HG03108 (cell line): ENCODE measurements at regions not wholly inside any gene's neighbourhood (a gene's known extent, or its start where the extent isn't known, plus 50 kb on each side); places are given as distances from the start of the nearest gene placed in this dataset.
"Not testable (repeated sequence)": the region's sequence is repeated elsewhere in the genome, so short reads cannot be mapped to it uniquely, and the experiment has no call there.

ENCODE experiments used
- ATAC-seq: cut with Tn5 transposase; IDR thresholded peaks from one replicate; pipeline ENCODE4 v1.9.1; 2021; ENCODE audit warnings: moderate library complexity; ENCODE audit not compliant: unreplicated experiment

DNA sequence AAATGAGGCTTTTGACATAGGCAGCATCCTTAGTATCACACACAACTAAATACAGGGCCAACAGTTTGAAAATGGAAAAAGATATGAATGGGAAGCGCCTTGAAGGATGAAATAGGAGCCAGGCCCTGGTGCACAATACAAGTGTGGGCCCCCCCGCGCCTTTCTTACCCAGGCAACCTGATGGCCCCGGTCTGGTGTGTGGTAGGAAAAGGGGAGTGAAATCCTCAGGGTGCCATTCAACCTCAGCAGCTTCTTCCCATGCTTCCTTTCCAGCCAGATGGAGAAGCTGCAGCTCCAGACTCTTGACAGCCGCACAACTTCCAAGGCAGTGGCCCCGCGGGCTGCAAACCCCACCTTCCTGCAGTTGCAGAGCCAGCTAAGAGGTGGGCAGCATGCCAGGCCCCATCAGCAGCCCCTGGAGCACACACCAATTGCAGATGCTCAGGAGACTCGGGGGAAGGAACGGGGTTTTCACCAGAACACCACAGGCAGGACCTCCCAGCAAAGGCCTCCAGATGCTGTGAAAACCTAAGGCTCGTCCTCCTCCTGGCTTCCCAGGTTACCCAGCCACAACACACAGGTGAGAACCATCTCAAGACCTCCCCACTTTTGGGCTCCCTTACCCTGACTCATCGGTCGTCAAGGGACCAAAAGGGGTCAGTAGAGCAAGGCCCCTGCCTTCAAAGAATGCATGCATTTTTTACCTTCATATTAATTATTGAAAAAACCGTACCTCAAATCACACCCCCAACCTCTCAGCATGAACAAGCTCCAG is 101.6 kb downstream of the CPN2 start:
- ATAC-seq, result no peak

DNA sequence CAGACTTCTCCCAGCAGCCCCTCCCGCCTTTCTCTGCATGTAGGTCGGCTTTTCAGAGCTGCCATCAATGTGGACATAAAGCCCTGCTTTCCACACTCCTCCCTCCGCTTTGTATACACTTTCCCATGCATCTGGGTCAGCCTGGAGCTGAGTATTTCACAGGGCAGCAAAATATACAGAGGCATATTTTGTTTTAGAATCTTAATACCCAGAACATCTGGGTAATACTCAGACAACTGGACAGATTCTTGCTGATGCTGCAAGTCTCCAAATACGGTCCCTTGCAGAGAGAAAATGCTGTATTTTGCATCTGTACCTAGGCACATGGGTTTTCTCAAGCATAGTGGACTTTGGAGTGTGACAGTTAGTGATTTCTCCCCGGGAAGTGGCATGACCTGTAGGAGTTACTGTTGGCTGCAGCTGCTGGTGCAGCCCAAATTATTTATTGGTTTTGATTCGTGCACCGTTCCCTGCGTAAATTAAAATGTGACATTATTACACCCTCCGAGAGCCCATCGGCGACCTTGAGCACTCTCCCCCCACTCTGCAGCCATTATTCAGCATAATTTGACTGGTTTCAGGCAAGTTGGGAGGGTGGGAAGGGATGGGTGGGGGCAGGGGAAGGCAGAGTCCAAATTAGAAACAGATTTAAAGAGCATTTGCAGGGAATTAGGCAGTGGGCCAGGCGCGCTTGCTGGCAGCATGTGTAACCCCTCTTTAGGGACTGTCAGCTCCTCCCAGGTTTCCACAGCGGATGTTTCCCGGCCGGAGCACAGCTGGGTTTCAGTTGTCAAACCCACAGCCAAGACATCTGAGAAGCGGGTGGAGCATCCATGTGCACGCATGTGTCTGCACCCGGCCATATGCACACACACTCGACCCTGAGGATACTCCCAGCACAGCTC is 100.8 kb downstream of the CPN2 start:
- no peak for ATAC-seq

DNA sequence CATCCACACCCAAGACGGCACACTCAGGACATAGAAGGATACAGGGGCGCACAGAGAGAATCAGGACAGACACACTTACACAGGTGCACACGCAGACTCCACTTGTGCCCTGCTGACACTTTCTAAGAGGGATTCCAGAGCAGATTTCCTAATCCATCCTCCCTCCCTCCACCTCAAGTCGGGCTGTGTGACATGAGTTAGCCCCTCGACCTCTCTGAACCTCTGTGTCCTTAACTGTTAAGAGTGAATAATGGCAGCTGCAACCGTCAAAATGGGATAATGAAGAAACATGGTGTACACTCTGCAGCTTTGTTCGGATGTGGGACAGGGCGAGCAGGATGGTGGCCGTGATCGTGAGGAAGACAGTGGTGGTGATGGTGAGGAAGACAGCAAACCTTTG is 100.1 kb downstream of the CPN2 start:
- ATAC-seq, result no peak

DNA sequence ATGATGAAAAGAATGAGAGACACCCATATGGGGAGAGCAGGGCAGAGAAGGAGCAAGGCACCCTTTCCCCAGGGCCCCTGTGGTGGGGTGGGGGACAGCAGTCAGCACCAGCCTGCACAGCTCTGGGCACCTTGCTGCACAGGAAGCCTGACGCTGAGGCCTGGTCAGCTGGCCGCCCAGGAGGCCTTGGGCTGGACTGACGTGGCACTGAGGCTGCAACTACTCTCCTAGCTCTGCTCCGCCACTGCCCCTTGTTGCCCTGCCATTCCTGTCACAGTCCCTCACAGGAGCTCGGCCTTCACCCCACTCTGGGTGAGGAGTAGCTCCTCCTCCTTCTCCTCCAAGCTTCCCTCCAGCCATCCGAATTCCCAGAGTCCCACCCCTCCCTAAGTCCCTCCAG is 99.7 kb downstream of the CPN2 start:
- ATAC-seq, result no peak

DNA sequence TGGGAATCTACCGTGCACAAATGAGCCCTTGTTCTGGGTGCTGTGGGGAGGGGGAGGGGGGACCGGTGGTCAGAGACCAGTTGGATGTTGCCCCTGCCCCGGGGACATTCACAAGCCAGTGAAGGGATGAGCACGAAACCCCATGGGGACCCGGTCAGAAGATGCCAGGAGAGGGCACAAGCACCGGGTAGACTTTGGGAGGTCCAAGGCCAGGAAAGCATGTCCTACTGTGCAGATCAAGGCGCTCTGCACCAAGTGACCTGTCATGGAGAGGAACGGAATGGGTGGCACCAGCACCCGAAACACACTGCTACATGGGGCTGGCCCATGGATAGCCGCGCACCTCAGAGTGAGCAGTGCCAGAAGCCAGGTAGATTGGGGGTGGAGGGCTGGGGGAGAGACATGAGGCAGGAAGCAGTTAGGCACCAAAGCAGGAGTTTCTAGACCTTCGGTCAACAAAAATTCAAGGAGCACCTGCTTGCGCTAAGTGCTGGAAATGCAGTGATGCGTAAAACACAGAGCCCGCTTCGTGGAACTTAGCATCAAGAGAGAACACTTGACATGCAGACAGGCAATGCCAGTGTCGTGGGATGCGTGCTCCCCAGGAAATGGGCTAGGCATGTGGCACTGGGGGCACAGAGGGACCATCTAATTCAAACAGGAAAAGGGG is 99.1 kb downstream of the CPN2 start:
- ATAC-seq, result no peak

DNA sequence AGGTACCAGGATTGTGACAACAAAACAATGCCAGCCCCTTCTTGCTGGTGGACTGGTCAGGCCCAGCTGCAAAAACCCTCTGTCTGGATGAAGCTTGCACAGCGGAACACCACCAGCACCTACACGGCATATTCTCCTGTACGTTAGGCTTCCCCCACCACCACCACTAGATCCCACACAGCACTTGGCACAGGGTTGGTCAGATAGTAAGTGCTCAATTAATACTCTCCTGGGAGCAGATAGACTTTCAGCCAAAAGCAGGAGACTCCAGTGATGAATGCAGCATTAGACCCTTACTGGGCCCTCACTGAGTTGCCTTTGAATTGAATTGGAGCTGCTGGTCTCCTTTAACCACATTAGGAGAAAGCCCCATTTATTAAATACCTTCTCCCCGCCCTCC is 97.9 kb downstream of the CPN2 start:
- no peak for ATAC-seq

DNA sequence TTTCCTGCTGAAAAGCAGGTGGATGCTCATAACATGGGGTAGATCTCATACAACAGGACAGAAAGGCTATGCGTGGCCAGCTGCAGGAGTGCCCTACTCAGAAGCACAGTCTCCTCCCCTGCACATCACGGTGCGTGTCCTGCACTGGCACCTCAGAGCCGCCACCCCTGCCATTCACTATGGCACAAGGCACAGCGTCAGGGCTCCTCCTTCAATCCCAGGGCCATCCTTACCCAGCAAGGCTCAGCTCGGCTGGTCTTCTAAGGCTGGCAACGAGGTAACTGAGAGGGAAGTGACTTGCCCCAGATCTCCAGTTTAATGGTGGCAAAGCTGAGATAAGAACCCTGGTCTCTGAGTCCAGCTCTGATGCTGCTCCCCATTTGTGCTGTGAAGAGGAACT is 97.1 kb downstream of the CPN2 start:
- ATAC-seq, result no peak

DNA sequence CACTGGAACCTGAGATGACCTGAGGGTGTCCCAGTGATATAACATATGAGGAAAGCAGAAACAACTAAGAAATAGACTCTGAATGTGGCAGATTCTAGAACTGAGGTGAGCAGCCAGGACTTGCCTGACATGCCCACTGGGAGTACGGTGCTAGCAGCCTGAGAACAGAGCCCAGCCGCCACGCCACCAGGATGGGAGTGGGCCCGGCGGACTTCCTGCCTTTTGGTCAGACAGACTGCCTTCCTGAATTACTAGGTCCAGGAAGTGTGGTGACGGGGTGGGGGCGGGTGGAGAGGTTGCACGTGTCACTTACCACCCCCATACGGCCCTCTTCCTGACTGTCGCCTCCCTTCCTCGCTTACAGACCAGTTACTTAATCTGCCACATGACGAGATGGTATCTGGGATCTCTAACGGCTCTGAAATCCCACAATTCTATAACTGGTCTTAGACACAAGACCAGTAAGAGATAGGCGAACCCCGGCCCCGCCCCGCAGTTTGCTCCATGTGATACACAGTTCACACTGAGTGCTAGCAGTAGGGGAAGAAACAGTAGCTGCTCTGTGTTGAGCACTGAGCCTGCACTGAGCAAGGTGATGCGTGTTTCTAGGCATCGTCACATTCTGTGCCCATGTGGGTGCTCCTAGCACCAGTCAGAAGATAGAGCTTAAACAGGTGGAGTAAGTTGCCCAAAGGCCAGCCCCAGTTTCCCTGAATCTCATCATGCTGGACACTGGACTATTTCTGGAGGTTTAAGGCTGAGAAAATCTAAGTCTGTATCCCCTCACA is 95.7 kb downstream of the CPN2 start:
- ATAC-seq, result no peak

DNA sequence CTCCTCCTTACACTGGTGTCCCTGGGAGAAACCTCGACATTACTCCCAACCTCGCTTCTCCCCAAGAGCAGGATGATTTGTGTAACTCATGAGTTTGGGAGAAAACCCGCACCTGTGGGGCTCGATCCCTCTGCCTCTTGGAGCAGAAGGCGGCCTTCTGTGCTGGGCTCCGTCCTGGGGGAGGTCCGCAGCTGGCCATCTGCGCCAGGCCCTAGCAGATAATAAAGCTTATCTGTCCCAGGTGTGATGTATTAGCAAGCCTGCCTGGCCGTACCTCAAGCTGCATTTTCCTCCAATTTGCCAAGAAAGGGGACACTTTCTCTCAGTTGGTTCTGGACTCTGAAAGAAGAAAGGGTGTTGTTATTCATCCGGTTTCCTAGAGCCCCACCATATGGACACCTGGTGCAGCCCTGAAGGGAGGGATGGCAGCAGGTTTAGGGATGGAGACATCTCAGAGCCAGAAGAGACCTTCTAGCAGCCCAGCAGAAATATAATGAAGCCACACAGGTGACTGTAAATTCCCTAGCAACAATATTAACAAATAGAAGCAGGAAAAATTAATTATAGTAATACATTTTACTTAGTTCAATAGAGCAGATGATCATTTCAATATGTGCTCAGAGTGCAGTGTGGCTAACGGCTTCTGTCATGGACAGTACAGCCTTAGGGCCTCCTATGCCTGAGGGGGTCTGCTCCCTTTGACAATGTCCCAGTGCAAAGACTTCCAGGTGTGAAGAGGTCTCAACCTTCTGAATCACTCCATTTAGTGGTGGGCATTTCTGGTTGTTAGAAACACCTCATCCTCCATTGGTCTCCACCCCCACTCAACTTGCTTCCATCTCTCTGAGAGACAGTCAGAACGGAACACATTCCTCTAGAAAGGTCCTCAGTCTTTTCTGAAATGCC is 94.8 kb downstream of the CPN2 start:
- no peak for ATAC-seq

DNA sequence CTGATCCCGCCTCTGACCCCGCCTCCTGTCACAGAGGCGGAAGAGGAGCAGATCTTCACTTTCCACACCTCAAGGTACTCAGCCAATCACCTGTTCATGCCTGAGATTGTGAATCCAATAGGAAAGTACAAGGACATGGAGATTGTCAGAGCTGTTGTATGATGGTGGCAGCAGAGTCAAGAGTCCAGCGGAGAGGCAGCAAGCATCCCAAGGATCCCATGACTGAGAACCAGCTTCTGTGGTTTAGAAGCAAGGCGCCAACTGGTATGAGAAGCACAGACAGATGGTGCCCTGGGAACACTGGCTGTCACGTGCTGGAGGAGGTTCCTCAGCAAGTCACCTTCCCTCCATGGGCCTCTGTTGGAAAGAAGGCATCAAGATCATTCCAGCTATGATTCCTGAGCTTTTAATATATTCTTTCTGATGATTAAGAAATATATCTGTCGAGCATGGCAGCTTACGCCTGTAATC is 93.9 kb downstream of the CPN2 start:
- ATAC-seq, result no peak

DNA sequence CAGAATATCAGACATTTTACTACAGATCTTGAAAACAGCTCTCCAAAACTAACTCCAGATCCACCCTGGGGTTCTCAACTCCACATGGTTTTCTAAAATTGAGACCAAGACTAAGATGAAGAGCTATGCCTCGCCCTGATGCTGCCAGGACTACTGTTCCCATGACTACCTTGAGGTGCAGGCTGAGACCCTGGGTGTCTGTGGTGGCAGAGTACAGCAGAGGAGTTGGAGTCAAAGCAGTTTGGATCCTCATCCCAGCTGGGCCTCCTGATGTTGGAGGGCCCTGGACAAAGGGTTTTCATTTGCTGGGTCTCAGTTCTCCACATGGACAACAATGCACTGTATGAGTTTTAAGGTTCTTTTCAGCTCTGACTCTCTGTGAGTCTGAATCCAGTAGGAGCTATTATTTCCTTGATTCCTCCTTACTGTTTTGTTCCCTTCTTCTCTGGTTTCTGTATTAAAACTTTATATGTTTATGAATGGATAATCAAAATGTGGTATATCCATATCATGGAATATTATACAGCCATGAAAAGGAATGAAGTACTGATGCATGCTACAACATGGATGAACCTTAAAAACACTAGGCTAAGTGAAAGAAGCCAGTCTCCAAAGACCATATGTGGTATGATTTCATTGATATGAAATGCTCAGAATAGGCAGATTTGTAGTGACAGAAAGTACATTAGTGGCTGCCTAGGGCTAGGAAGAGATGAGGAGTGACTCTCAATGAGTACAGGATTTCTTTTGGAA is 93.0 kb downstream of the CPN2 start:
- no peak for ATAC-seq

DNA sequence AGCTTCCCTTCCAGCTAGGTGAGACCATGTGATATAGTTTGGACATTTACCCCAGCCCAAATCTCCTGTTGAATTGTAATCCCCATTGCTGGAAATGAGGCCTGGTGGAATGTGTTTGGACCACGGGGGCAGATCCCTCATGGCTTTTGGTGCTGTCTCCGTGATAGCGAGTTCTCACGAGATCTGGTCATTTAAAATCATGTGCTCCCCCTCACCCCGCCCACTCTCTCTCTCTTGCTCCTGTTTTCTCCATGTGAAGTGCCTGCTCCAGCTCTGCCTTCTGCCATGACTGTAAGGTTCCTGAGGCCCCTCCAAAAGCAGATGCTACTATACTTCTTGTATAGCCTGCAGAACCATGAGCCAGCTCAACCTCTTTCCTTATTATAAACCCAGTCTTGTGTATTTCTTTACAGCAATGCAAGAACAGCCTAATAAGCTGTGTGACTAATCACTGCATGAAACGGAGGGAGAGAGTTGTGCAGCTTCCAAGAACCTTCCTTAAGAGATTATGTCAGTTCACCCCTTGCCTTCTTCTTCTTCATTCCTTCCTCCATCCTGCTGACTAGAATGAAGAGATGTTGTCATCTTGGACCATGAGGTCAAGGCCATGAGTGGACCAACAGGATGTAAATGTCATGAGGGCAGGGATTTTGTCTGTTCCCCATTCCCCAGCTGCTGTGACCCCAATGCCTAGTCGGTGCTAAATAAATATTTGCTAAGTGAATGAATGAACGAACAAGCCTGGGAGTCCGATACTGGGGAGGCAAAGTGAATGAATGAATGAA is 91.0 kb downstream of the CPN2 start:
- ATAC-seq, result no peak

DNA sequence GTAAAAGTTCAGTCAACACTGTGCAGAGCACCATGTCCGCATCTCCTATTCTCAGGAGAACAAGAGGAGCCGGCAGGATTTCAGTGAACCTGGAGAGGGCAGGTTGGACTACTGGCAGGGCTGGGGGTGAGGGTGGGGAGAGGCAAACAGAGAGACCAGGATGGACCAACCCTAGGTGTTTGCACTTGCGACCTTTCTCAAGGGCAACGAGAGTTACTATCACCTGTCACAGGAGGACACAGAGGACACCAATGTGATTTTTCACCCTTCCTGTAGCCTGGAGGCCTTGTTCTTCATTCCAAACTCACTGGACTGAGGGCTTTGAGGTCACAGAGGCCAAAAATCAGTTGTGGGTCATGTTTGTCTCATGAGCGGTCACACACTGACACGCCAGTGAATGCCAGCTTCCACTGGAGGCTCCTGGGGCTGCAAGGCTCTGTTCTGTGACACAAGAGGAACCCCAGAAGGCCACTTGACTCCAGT is 89.5 kb downstream of the CPN2 start:
- no peak for ATAC-seq

DNA sequence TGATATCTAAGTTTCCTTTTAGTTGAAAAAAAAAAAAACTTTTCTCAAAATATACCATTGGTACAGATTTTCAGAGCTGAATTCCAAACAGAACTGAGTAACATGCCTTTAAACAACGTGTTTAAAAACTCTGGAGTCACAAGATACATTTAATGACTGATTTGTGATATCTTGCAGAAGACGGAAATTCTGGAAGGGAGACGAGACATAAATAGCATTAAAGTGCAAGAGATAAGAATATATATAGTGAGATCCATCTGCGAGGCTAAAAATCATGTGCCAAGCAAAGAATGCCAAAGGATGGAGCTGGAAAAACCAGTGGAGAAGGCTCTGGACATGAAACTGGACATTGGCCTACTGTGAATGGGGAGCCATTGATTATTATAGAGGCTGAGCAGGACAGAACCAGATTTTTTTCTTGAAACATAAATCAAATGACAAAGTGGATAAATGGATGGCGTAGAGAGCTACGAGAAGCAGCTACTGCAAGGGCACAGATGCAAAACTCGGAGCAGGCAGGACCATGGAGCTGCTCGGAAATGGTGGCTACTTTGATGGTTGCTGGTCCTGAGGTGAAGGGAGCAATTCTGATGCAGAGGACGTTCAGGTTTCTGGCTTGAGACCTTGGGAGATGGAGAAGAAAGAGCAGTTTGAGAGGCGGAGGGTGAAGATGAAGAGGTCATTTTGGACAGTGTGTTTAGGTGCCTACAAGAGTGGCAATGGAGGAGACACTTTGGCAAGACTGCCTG is 88.8 kb downstream of the CPN2 start:
- ATAC-seq, result no peak

DNA sequence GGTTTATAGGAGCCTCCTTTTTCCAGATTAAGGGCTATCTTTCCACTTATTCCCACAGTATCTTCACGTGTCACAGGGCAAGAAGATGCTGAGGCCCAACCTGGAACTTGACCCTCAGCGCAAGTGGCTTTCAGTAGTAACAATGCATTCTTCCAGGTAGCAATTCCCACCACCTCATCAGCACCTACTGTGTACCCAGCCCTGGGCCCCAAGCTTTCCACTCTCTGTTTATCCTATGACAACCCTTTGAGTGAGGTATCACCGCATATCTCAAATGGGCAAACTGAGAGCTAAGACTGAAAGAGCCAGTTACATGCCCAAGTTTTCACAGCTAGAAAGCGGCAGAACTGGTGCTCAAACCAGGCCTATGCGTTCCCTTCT is 88.2 kb downstream of the CPN2 start:
- no peak for ATAC-seq

DNA sequence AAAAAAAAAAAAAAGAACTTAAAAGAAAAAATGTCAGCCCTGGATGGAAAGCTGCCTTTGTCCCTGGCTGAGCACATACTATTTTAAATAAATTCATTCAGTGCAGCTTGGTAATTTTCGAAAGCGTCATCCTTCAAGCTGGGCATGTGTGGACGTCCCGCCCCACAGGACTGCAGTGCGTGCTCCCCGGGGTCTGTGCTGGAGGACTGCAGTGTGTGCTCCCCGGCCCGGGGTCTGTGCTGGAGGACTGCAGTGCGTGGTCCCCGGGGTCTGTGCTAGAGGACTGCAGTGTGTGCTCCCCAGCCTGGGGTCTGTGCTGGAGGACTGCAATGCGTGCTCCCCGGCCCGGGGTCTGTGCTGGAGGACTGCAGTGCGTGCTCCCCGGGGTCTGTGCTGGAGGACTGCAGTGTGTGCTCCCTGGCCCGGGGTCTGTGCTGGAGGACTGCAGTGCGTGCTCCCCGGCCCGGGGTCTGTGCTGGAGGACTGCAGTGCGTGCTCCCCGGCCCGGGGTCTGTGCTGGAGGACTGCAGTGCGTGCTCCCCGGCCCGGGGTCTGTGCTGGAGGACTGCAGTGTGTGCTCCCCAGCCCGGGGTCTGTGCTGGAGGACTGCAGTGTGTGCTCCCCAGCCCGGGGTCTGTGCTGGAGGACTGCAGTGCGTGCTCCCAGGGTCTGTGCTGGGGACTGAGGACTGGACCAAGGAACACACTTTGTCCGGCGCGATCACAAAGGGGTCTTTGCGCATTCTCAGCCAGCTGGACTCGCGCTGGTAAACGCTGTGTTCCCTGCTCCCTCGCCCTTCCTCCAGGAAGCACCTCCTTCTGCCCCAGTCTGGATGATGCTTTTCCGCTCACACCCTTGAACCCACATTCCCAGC is 86.3 kb downstream of the CPN2 start:
- not testable (repeated sequence) for ATAC-seq
